Cerebellar nuclear complex (tissue), 1 donor: ENCODE measurements at regions not wholly inside any gene's neighbourhood (a gene's known extent, or its start where the extent isn't known, plus 50 kb on each side); places are given as distances from the start of the nearest gene placed in this dataset.
"Not testable (repeated sequence)": the region's sequence is repeated elsewhere in the genome, so short reads cannot be mapped to it uniquely, and the experiment has no call there.

Source experiments
- DNase-seq, 2 experiments: peaks; one replicate each; lab custom pipeline; 2025; lab: John Stamatoyannopoulos, UW

- DNase-seq: no peak
These were observed 502.0 kb downstream of the HAPSTR1 start for GRCh38 chr16:9593440-9593839.

GRCh38 chr16:9594047-9594446 lies 502.6 kb downstream of the HAPSTR1 start:
- DNase-seq: no peak

- no peak for DNase-seq
These were observed 503.5 kb downstream of the HAPSTR1 start for GRCh38 chr16:9594946-9595345.

- no peak for DNase-seq
These were observed 503.9 kb downstream of the HAPSTR1 start for GRCh38 chr16:9595393-9595792.

GRCh38 chr16:9596788-9597187 lies 505.3 kb downstream of the HAPSTR1 start:
- DNase-seq: no peak

- DNase-seq: no peak
These were observed 506.7 kb downstream of the HAPSTR1 start for GRCh38 chr16:9597967-9598730.

GRCh38 chr16:9598731-9599083 lies 507.3 kb downstream of the HAPSTR1 start:
- no peak for DNase-seq

- DNase-seq: no peak
These were observed 508.1 kb downstream of the HAPSTR1 start for GRCh38 chr16:9599415-9600120.

- no peak for DNase-seq
These were observed 510.7 kb downstream of the HAPSTR1 start for GRCh38 chr16:9602189-9602588.

- DNase-seq: no peak
These were observed 511.9 kb downstream of the HAPSTR1 start for GRCh38 chr16:9603316-9603715.

GRCh38 chr16:9607515-9608230 lies 516.2 kb downstream of the HAPSTR1 start:
- DNase-seq: no peak

- DNase-seq: no peak
These were observed 519.3 kb downstream of the HAPSTR1 start for GRCh38 chr16:9610727-9611126.

GRCh38 chr16:9612267-9612666 lies 520.8 kb downstream of the HAPSTR1 start:
- no peak for DNase-seq

- DNase-seq: no peak
These were observed 522.9 kb downstream of the HAPSTR1 start for GRCh38 chr16:9614389-9614788.

- no peak for DNase-seq
These were observed 530.8 kb downstream of the HAPSTR1 start for GRCh38 chr16:9622268-9622667.

- DNase-seq: no peak
These were observed 533.7 kb downstream of the HAPSTR1 start for GRCh38 chr16:9625122-9625521.

GRCh38 chr16:9627427-9627826 lies 536.0 kb downstream of the HAPSTR1 start:
- DNase-seq: no peak

GRCh38 chr16:9630119-9630518 lies 538.7 kb downstream of the HAPSTR1 start:
- no peak for DNase-seq

GRCh38 chr16:9630985-9631384 lies 539.5 kb downstream of the HAPSTR1 start:
- DNase-seq: no peak

- DNase-seq: no peak
These were observed 542.4 kb downstream of the HAPSTR1 start for GRCh38 chr16:9633844-9634243.

GRCh38 chr16:9635150-9635720 lies 543.8 kb downstream of the HAPSTR1 start:
- not testable (repeated sequence) for DNase-seq

- no peak for DNase-seq
These were observed 538.0 kb downstream of the GRIN2A start for GRCh38 chr16:9644258-9644657.

- DNase-seq: no peak
These were observed 536.3 kb downstream of the GRIN2A start for GRCh38 chr16:9645911-9646310.
